AML-193 (cell line): ENCODE measurements at regions not wholly inside any gene's neighbourhood (a gene's known extent, or its start where the extent isn't known, plus 50 kb on each side); places are given as distances from the start of the nearest gene placed in this dataset.

Experiments
- DNase-seq, 2 experiments: peaks; one replicate each; lab custom pipeline; 2025; lab: John Stamatoyannopoulos, UW

GRCh38 chr12:28107679-28108078 lies 82.6 kb upstream of the CCDC91 start:
- DNase-seq: no peak

- DNase-seq: no peak
Measured at GRCh38 chr12:28108599-28108998, 81.7 kb upstream of the CCDC91 start.

- DNase-seq: peak in 1 of 2 experiments; percentile 35
Measured at GRCh38 chr12:28110329-28110728, 79.9 kb upstream of the CCDC91 start.

GRCh38 chr12:28114488-28114887 lies 75.8 kb upstream of the CCDC91 start:
- no peak for DNase-seq

- DNase-seq: no peak
Measured at GRCh38 chr12:28121433-28121832, 68.8 kb upstream of the CCDC91 start.

GRCh38 chr12:28121899-28122655 lies 68.2 kb upstream of the CCDC91 start:
- no peak for DNase-seq

- no peak for DNase-seq
Measured at GRCh38 chr12:28122756-28123155, 67.5 kb upstream of the CCDC91 start.

- no peak for DNase-seq
Measured at GRCh38 chr12:28127455-28127854, 62.8 kb upstream of the CCDC91 start.

GRCh38 chr12:28129031-28129430 lies 61.2 kb upstream of the CCDC91 start:
- no peak for DNase-seq

GRCh38 chr12:28130234-28130624 lies 60.0 kb upstream of the CCDC91 start:
- no peak for DNase-seq

- DNase-seq: no peak
Measured at GRCh38 chr12:28130625-28131598, 59.3 kb upstream of the CCDC91 start.

GRCh38 chr12:28132398-28132797 lies 57.9 kb upstream of the CCDC91 start:
- no peak for DNase-seq

GRCh38 chr12:28135801-28136439 lies 54.3 kb upstream of the CCDC91 start:
- DNase-seq: no peak

- no peak for DNase-seq
Measured at GRCh38 chr12:28137414-28137813, 52.8 kb upstream of the CCDC91 start.

- no peak for DNase-seq
Measured at GRCh38 chr12:28140404-28140803, 49.9 kb upstream of the CCDC91 start.
